HepG2 (cell line): ENCODE measurements at regions not wholly inside any gene's neighbourhood (a gene's known extent, or its start where the extent isn't known, plus 50 kb on each side); places are given as distances from the start of the nearest gene placed in this dataset.

Experiments used
- ATAC-seq: fragments of 200-7000 bp; cut with Tn5 transposase; 3 replicates; pipeline ENCODE4 v1.9.1; 2020; ENCODE audit warnings: mild to moderate bottlenecking, moderate library complexity
- BruUV-seq: library from RNA; stranded (reverse); fragments of 400-500 nt; replicated peaks from 2 replicates; lab custom pipeline; 2021; lab: Mats Ljungman, UMichigan
- CTCF ChIA-PET: fragments of 300-600 bp; formaldehyde crosslinking; extraction: SDS; loops from one replicate; lab custom pipeline; 2021; ENCODE audit warnings: low total read pairs, inconsistent platforms, low intra/inter-chr PET ratio; lab: Yijun Ruan, JAX
- POLR2A ChIA-PET: fragments of 350-600 bp; sonication (Branson Sonifier 250); formaldehyde crosslinking; loops from one replicate; lab custom pipeline; 2020; ENCODE audit warnings: antibody characterized with exemption, inconsistent platforms; lab: Yijun Ruan, JAX
- DNase-seq: peaks from one replicate; pipeline ENCODE4 v3.0.0-alpha.2; 2015; ENCODE audit warnings: low spot score
- FAIRE-seq: peaks from 3 replicates; lab custom pipeline; 2011; peaks lifted over from hg19 to GRCh38; lab: Jason Lieb, UNC
- H2AFZ ChIP-seq: one replicate; pipeline ENCODE4 v1.6.1; 2011; ENCODE audit warnings: low read length, inconsistent platforms
- H3K27ac ChIP-seq: fragments of 300-600 bp; 3 replicates; pipeline ENCODE4 v1.8.0; 2011; ENCODE audit warnings: mixed run types, mild to moderate bottlenecking, mixed read lengths, low read length, inconsistent platforms; ENCODE audit not compliant: insufficient read depth; ENCODE audit errors: extremely low read length
- H3K27me3 ChIP-seq, 2 experiments: fragments of 200-600 bp in 1 of 2; 2 replicates in 1 of 2; 3 replicates in 1 of 2; pipeline versions ENCODE4 v1.6.0 to v1.8.0; 2011; ENCODE audit warnings: low read length in 2 of 2, mild to moderate bottlenecking in 2 of 2, moderate library complexity in 2 of 2, inconsistent platforms in 1 of 2; ENCODE audit not compliant: insufficient read depth in 2 of 2, control insufficient read depth in 1 of 2
- H3K36me3 ChIP-seq, 2 experiments: fragments of 200-600 bp in 1 of 2; replicated peaks in 1 of 2; 2 replicates in 1 of 2; 3 replicates in 1 of 2; pipeline versions ENCODE4 v1.5.1 to v1.8.0; 2011; ENCODE audit warnings: low read length in 2 of 2, inconsistent platforms in 1 of 2; ENCODE audit not compliant: insufficient read depth in 2 of 2, control insufficient read depth in 1 of 2
- H3K4me1 ChIP-seq: 2 replicates; pipeline ENCODE4 v1.5.1; 2012; ENCODE audit warnings: low read length, inconsistent platforms; ENCODE audit not compliant: insufficient read depth
- H3K4me2 ChIP-seq: 2 replicates; pipeline ENCODE4 v1.6.0; 2011; ENCODE audit warnings: low read depth, low read length, inconsistent platforms
- H3K4me3 ChIP-seq, 3 experiments: fragments of 200-600 bp in 1 of 3; sonication (generic), shearing (Covaris generic) in 1 of 3; replicated peaks in 1 of 3; 2 replicates each; pipeline ENCODE4 v1.5.1; 2011 to 2016; ENCODE audit warnings: low read length in 3 of 3, inconsistent platforms in 2 of 3, low read depth in 2 of 3, mild to moderate bottlenecking in 2 of 3, control low read depth in 1 of 3, mixed read lengths in 1 of 3; ENCODE audit not compliant: insufficient read depth in 1 of 3
- H3K79me2 ChIP-seq: one replicate; pipeline ENCODE4 v1.6.1; 2011; ENCODE audit warnings: low read length, inconsistent platforms; ENCODE audit not compliant: insufficient read depth
- H3K9ac ChIP-seq: 2 replicates; pipeline ENCODE4 v1.6.0; 2011; ENCODE audit warnings: mild to moderate bottlenecking, low read depth, low read length, inconsistent platforms; ENCODE audit not compliant: insufficient read depth
- H3K9me3 ChIP-seq: 2 replicates; pipeline ENCODE4 v1.5.1; 2012; ENCODE audit warnings: mild to moderate bottlenecking, low read length
- H4K20me1 ChIP-seq: 2 replicates; pipeline ENCODE4 v1.6.0; 2011; ENCODE audit warnings: inconsistent platforms, mild to moderate bottlenecking, low read length, moderate library complexity; ENCODE audit not compliant: insufficient read depth
- AKNA ChIP-seq: sonication (generic); formaldehyde crosslinking; IDR thresholded peaks from 2 replicates; pipeline ENCODE4 v1.4.0; 2020; ENCODE audit warnings: missing genetic modification reagents, borderline replicate concordance
- ATF6 ChIP-seq: sonication (generic); formaldehyde crosslinking; conservative IDR thresholded peaks from 2 replicates; pipeline ENCODE4 v1.4.0; 2020; ENCODE audit warnings: missing genetic modification reagents
- CEBPZ ChIP-seq: IDR thresholded peaks from 2 replicates; pipeline ENCODE4 v1.6.1; 2012; ENCODE audit warnings: low read length, improper control_type of control experiment
- HMG20B ChIP-seq: conservative IDR thresholded peaks from 2 replicates; pipeline ENCODE4 v1.6.1; 2016; ENCODE audit warnings: missing genetic modification reagents, missing compliant biosample characterization
- ZNF234 ChIP-seq: sonication (generic); formaldehyde crosslinking; conservative IDR thresholded peaks from 2 replicates; pipeline ENCODE4 v1.5.1; 2020; ENCODE audit warnings: mild to moderate bottlenecking, missing genetic modification reagents
- WGBS: methylation state at CpG from one replicate; pipeline ENCODE4 v1.1.6; 2017; ENCODE audit warnings: low lambda C conversion rate; 5-methylcytosine and 5-hydroxymethylcytosine counted together
- in situ Hi-C: cut with HindIII; loops from 2 replicates; pipeline ENCODE4 v1.10.0; 2017; ENCODE audit warnings: low pct_unique_long_range_greater_than_20kb; ENCODE audit not compliant: extremely low pct_ligation_motif_present
- intact Hi-C: fragments of 100-400 bp; cut with micrococcal nuclease; formaldehyde crosslinking; loops from one replicate; pipeline ENCODE4 v1.10.0; 2022; ENCODE audit not compliant: unreplicated experiment

GRCh38 chr4:173642509-173642908 lies 112.5 kb upstream of the HAND2 start:
- Histone ChIP-seq H3K4me3 (no peak overlapping the region), H3K4me2 (no peak overlapping the region), H4K20me1 (no peaks in the 10 kb centered on the region), H3K9ac (no peak overlapping the region), H3K27ac (no peak overlapping the region), H3K9me3 (no peaks in the 10 kb centered on the region), H3K27me3 (no peaks in the 10 kb centered on the region), H3K4me1 (no peaks in the 10 kb centered on the region), H3K36me3 (no peaks in the 10 kb centered on the region), H2AFZ (no peak overlapping the region), H3K79me2 (no peaks in the 10 kb centered on the region)
- CTCF ChIA-PET = no interaction called here
- POLR2A ChIA-PET = no interaction called here
- WGBS = 1% methylated on average over 3 of the region's 3 CpGs
- no TSS peak for BruUV-seq
- FAIRE-seq (no peak), DNase-seq (no peak), ATAC-seq (no peak)
- TF ChIP-seq CEBPZ (no peak), HMG20B (no peak), ATF6 (CRISPR knock-in tag) (no peak), ZNF234 (CRISPR knock-in tag) (no peak), AKNA (CRISPR knock-in tag) (no peak)
- in situ Hi-C loops = no loop called here
- intact Hi-C loops = no loop called here
